Activated naive CD4-positive, alpha-beta T cell treated with anti-CD3 and anti-CD28 coated beads, Interleukin-2, amount 50 U/mL, for 24 hours (primary cell): ENCODE measurements at regions not wholly inside any gene's neighbourhood (a gene's known extent, or its start where the extent isn't known, plus 50 kb on each side); places are given as distances from the start of the nearest gene placed in this dataset.

ENCODE experiments used
- H3K27ac Mint-ChIP-seq: one replicate; pipeline ENCODE4 v1.8.0; 2021; ENCODE audit warnings: mild to moderate bottlenecking, mixed read lengths
- H3K27me3 Mint-ChIP-seq: one replicate; pipeline ENCODE4 v1.8.0; 2021; ENCODE audit warnings: mixed read lengths
- H3K36me3 Mint-ChIP-seq: one replicate; pipeline ENCODE4 v1.8.0; 2021; ENCODE audit warnings: mixed read lengths
- H3K4me1 Mint-ChIP-seq: one replicate; pipeline ENCODE4 v1.8.0; 2021; ENCODE audit warnings: mixed read lengths
- H3K4me3 Mint-ChIP-seq: one replicate; pipeline ENCODE4 v1.8.0; 2021; ENCODE audit warnings: mild to moderate bottlenecking, mixed read lengths
- H3K9me3 Mint-ChIP-seq: one replicate; pipeline ENCODE4 v1.8.0; 2021; ENCODE audit warnings: mixed read lengths

GRCh38 chr6:112781241-112781640, 434.1 kb downstream of the RFPL4B start:
- no peak overlapping the region for H3K4me3 Mint-ChIP-seq

DNA sequence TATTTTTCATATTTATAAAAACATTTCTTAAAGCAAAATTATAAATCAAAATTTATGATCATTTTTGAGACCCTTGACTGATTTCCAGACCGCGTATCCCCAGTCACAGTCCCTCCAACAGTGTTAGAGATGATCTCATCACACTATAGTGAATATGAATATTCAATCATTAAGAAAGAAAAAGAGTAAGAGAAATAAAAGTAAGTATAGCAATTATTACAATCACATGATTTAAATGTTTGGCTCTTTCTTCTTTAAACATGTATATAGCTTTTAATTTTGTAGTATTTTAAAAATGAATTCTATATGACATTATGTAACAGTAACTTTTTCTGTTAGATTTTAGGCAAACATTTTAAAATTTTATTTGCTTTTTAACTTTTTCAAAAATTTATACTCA, 438.3 kb downstream of the RFPL4B start:
- Mint-ChIP-seq H3K36me3 (no peaks in the 10 kb centered on the region), H3K27me3 (no peaks in the 10 kb centered on the region), H3K27ac (no peak overlapping the region), H3K9me3 (no peaks in the 10 kb centered on the region), H3K4me3 (no peak overlapping the region), H3K4me1 (no peaks in the 10 kb centered on the region)

More at GRCh38 chr6:112781241-112781640, 434.1 kb downstream of the RFPL4B start:
- Mint-ChIP-seq H3K36me3 (no peaks in the 10 kb centered on the region), H3K9me3 (no peaks in the 10 kb centered on the region), H3K27me3 (peaks cover 2% of the 10 kb centered on the region), H3K4me1 (no peaks in the 10 kb centered on the region), H3K27ac (no peak overlapping the region)

GRCh38 chr6:112786801-112787200, 439.7 kb downstream of the RFPL4B start:
- H3K4me1 Mint-ChIP-seq: no peaks in the 10 kb centered on the region
- no peaks in the 10 kb centered on the region for H3K36me3 Mint-ChIP-seq
- H3K4me3 Mint-ChIP-seq: no peak overlapping the region
- no peaks in the 10 kb centered on the region for H3K27me3 Mint-ChIP-seq
- H3K9me3 Mint-ChIP-seq: no peaks in the 10 kb centered on the region
- H3K27ac Mint-ChIP-seq: no peak overlapping the region

DNA sequence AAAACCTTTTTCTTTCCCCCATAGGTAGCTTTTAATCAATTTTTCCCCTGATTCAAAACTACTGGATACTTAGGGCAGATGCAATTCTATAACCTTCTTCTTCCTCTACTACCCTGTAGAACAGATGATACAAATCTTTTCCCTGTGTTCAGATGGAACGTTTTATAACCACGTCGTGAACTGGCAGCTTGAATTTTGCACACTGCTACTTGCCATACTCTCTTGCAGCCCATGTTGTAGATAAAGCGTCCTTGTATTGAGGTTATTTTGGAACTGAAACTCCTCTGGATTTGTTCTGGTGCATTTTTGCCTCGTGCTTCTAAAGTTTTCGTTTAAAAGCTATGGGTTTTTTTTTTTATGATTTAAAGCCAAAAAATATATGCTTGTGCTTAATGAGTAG, 440.2 kb downstream of the RFPL4B start:
- H3K4me3 Mint-ChIP-seq: no peak overlapping the region
- H3K4me1 Mint-ChIP-seq: no peaks in the 10 kb centered on the region
- no peaks in the 10 kb centered on the region for H3K36me3 Mint-ChIP-seq
- no peaks in the 10 kb centered on the region for H3K27me3 Mint-ChIP-seq
- H3K27ac Mint-ChIP-seq: no peak overlapping the region
- no peaks in the 10 kb centered on the region for H3K9me3 Mint-ChIP-seq

GRCh38 chr6:112795316-112795715, 448.2 kb downstream of the RFPL4B start:
- peaks cover 20% of the 10 kb centered on the region for H3K9me3 Mint-ChIP-seq
- no peak overlapping the region for H3K4me3 Mint-ChIP-seq
- H3K4me1 Mint-ChIP-seq: no peaks in the 10 kb centered on the region
- no peak overlapping the region for H3K27ac Mint-ChIP-seq
- no peaks in the 10 kb centered on the region for H3K36me3 Mint-ChIP-seq
- H3K27me3 Mint-ChIP-seq: no peaks in the 10 kb centered on the region

DNA sequence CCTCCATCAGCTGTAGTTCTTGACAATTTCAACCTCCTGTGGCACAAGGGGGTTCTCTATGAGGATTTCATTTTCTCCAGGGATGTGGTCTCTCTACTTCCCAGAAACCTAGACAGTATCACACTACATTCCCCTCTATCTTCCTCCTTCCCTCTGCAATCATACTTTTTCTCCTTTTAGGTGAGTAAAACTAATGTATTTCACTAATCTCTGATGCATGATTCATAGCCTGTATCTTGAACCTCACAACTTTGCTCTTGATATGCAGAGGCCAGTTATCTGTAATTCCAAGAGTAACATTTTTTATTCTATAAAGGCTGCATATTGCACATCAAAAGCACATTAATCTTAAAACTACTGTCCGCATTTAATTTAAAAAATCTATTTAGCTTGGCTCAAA, 449.6 kb downstream of the RFPL4B start:
- Mint-ChIP-seq H3K27ac (no peak overlapping the region), H3K9me3 (peaks cover 20% of the 10 kb centered on the region), H3K4me3 (no peak overlapping the region), H3K36me3 (no peaks in the 10 kb centered on the region), H3K4me1 (no peaks in the 10 kb centered on the region), H3K27me3 (no peaks in the 10 kb centered on the region)

GRCh38 chr6:112799889-112800288, 452.8 kb downstream of the RFPL4B start:
- no peaks in the 10 kb centered on the region for H3K36me3 Mint-ChIP-seq
- H3K9me3 Mint-ChIP-seq: peaks cover 15% of the 10 kb centered on the region
- H3K27ac Mint-ChIP-seq: no peak overlapping the region
- H3K4me1 Mint-ChIP-seq: no peaks in the 10 kb centered on the region
- H3K27me3 Mint-ChIP-seq: no peaks in the 10 kb centered on the region
- no peak overlapping the region for H3K4me3 Mint-ChIP-seq

GRCh38 chr6:112800439-112800838, 453.3 kb downstream of the RFPL4B start:
- H3K36me3 Mint-ChIP-seq: no peaks in the 10 kb centered on the region
- H3K27ac Mint-ChIP-seq: no peak overlapping the region
- no peaks in the 10 kb centered on the region for H3K4me1 Mint-ChIP-seq
- no peak overlapping the region for H3K4me3 Mint-ChIP-seq
- peaks cover 15% of the 10 kb centered on the region for H3K9me3 Mint-ChIP-seq
- H3K27me3 Mint-ChIP-seq: no peaks in the 10 kb centered on the region

DNA sequence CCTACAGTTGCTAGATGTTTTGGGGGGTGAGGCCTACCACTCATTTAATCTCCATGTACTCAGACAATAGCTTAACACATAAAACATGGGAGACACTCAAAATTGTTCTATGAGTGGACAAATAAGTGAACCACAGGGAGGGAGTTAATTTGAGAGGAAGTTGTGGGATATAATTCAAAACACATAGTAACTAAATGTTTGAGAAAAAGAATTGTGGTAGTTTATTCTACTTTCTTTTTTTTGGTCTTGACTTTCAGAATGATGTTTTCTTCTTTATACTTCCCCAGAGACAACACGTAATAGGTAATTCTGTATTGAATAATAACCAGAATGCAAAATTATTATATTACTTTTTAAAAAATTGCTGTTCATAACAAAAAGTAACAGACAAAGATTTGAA, 453.8 kb downstream of the RFPL4B start:
- Mint-ChIP-seq H3K4me1 (no peaks in the 10 kb centered on the region), H3K9me3 (peaks cover 14% of the 10 kb centered on the region)

GRCh38 chr6:112801468-112802080, 454.4 kb downstream of the RFPL4B start:
- no peak overlapping the region for H3K4me3 Mint-ChIP-seq
- no peak overlapping the region for H3K27ac Mint-ChIP-seq
- H3K9me3 Mint-ChIP-seq: peaks cover 11% of the 10 kb centered on the region
- no peaks in the 10 kb centered on the region for H3K4me1 Mint-ChIP-seq
- no peaks in the 10 kb centered on the region for H3K27me3 Mint-ChIP-seq
- H3K36me3 Mint-ChIP-seq: no peaks in the 10 kb centered on the region

More for the DNA sequence above, 453.8 kb downstream of the RFPL4B start:
- Mint-ChIP-seq H3K4me3 (no peak overlapping the region), H3K36me3 (no peaks in the 10 kb centered on the region), H3K27ac (no peak overlapping the region), H3K27me3 (no peaks in the 10 kb centered on the region)

- H3K4me3 Mint-ChIP-seq: no peak overlapping the region
- no peaks in the 10 kb centered on the region for H3K36me3 Mint-ChIP-seq
- no peaks in the 10 kb centered on the region for H3K4me1 Mint-ChIP-seq
- H3K9me3 Mint-ChIP-seq: peaks cover 7% of the 10 kb centered on the region
- H3K27me3 Mint-ChIP-seq: no peaks in the 10 kb centered on the region
- H3K27ac Mint-ChIP-seq: no peak overlapping the region
Measured at GRCh38 chr6:112802144-112802543, 455.0 kb downstream of the RFPL4B start.

DNA sequence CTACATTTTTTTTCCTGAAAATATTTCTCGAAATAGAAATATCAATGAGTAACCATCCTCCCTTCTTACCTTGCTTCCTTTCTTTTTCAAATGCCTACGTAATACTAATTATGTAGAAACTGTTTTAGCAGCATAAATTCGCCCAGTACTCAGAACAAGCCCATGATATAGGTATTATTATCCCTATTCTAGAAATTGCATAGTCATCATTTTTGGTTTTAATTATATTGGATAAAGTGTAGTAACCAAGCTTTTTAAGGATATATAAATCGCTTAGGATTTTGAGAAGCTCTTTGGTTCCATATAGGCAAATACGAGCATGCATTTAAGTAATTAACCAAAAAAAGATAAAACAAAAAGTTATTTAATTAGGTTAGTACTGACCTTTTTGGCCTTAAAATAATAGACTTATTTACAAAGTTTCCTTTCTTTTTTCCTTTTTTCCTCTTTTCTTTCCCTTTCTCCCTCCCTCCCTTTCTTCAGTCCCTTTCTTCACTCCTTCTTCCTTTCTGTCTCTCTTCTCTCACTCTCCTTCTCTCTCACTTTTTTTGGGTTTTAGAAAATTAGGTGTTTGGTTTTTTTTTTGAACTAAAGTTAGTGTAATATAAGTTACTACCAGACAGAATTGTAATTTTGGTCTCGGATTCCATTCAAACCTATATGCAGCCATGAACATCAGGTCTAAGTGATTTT, 457.7 kb downstream of the RFPL4B start:
- Mint-ChIP-seq H3K27ac (peak overlapping the region; percentile 5), H3K36me3 (no peaks in the 10 kb centered on the region), H3K4me1 (no peaks in the 10 kb centered on the region), H3K27me3 (no peaks in the 10 kb centered on the region), H3K9me3 (no peaks in the 10 kb centered on the region), H3K4me3 (no peak overlapping the region)

- Mint-ChIP-seq H3K36me3 (no peaks in the 10 kb centered on the region), H3K9me3 (no peaks in the 10 kb centered on the region), H3K27me3 (no peaks in the 10 kb centered on the region), H3K27ac (no peak overlapping the region), H3K4me3 (no peak overlapping the region), H3K4me1 (no peaks in the 10 kb centered on the region)
Measured at GRCh38 chr6:112806163-112806865, 459.2 kb downstream of the RFPL4B start.

DNA sequence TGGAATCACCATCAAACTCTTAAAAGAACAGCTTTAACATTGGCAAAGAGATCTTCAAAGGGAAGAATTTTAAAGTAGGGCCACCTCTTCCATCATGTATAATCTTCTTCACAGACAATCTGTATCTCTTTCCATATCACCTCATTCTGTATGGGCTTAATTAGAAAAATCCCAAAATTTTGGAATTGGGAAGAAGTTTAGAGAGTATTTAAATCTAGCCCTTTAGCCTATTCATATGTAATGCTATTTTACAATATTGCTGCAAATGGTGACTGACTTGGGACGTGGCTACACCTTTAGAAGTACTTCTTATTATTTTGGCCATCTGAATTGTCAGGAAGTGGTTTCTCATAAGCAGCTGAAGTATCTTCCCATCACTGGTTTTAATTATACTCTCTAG, 474.3 kb downstream of the RFPL4B start:
- H3K27me3 Mint-ChIP-seq: no peaks in the 10 kb centered on the region
- H3K27ac Mint-ChIP-seq: no peak overlapping the region
- no peaks in the 10 kb centered on the region for H3K9me3 Mint-ChIP-seq
- no peak overlapping the region for H3K4me3 Mint-ChIP-seq
- no peaks in the 10 kb centered on the region for H3K36me3 Mint-ChIP-seq
- H3K4me1 Mint-ChIP-seq: no peaks in the 10 kb centered on the region

DNA sequence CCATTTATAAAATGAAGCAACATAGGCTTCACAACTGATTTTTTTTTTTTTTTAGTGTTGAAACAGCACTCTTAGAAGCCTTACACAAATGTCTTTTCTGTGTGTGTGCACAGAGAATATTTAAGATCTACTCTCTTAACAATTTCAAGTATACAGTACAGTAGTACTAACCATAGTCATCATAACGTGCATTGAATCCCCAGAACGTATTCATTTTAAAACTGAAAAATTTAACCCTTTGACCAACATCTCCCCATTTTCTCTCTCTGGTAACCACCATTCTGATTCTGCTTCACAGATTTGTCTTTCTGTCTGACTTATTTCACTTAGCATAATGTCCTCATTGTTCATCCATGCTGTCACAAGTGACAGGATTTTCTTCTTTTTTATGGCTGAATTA, 475.6 kb downstream of the RFPL4B start:
- H3K27me3 Mint-ChIP-seq: no peaks in the 10 kb centered on the region
- H3K4me1 Mint-ChIP-seq: no peaks in the 10 kb centered on the region
- H3K9me3 Mint-ChIP-seq: no peaks in the 10 kb centered on the region
- no peaks in the 10 kb centered on the region for H3K36me3 Mint-ChIP-seq
- no peak overlapping the region for H3K27ac Mint-ChIP-seq
- no peak overlapping the region for H3K4me3 Mint-ChIP-seq

- Mint-ChIP-seq H3K9me3 (no peaks in the 10 kb centered on the region), H3K36me3 (no peaks in the 10 kb centered on the region), H3K27ac (no peak overlapping the region), H3K27me3 (no peaks in the 10 kb centered on the region), H3K4me1 (no peaks in the 10 kb centered on the region), H3K4me3 (no peak overlapping the region)
Measured at GRCh38 chr6:112827793-112828192, 480.7 kb downstream of the RFPL4B start.
